Activated CD4-positive, alpha-beta memory T cell treated with anti-CD3 and anti-CD28 coated beads for 36 hours (primary cell): ENCODE measurements at regions not wholly inside any gene's neighbourhood (a gene's known extent, or its start where the extent isn't known, plus 50 kb on each side); places are given as distances from the start of the nearest gene placed in this dataset.

Source experiments
- CTCF ChIA-PET: fragments of 350-600 bp; sonication (Branson Sonifier 250); formaldehyde crosslinking; loops from one replicate; lab custom pipeline; 2021; ENCODE audit warnings: antibody characterized with exemption, inconsistent platforms; lab: Charles Lee
- POLR2A ChIA-PET: fragments of 350-600 bp; sonication (Branson Sonifier 250); formaldehyde crosslinking; loops from one replicate; lab custom pipeline; 2021; ENCODE audit warnings: antibody characterized with exemption; lab: Charles Lee
- DNase-seq: peaks from one replicate; pipeline ENCODE4 v3.0.0-alpha.2; 2020
- H3K27ac Mint-ChIP-seq: one replicate; pipeline ENCODE4 v1.8.0; 2021; ENCODE audit warnings: mixed read lengths
- H3K27me3 Mint-ChIP-seq: one replicate; pipeline ENCODE4 v1.8.0; 2021; ENCODE audit warnings: mixed read lengths
- H3K36me3 Mint-ChIP-seq: one replicate; pipeline ENCODE4 v1.8.0; 2021; ENCODE audit warnings: mixed read lengths
- H3K4me1 Mint-ChIP-seq: one replicate; pipeline ENCODE4 v1.8.0; 2021; ENCODE audit warnings: low read depth, mixed read lengths
- H3K4me3 Mint-ChIP-seq: one replicate; pipeline ENCODE4 v1.8.0; 2021; ENCODE audit warnings: mild to moderate bottlenecking, mixed read lengths
- H3K9me3 Mint-ChIP-seq: one replicate; pipeline ENCODE4 v1.8.0; 2021; ENCODE audit warnings: mixed read lengths
- intact Hi-C: fragments of 100-400 bp; cut with micrococcal nuclease; formaldehyde crosslinking; loops from one replicate; pipeline ENCODE4 v1.15.1; 2023

- no peak overlapping the region for H3K4me3 Mint-ChIP-seq
- peaks cover 17% of the 10 kb centered on the region for H3K9me3 Mint-ChIP-seq
- no peak for DNase-seq
- no peak overlapping the region for H3K27ac Mint-ChIP-seq
- H3K27me3 Mint-ChIP-seq, result peaks cover 20% of the 10 kb centered on the region
- intact Hi-C loops, result no loop called here
- POLR2A ChIA-PET, result no interaction called here
- no peaks in the 10 kb centered on the region for H3K4me1 Mint-ChIP-seq
- CTCF ChIA-PET, result no interaction called here
- no peaks in the 10 kb centered on the region for H3K36me3 Mint-ChIP-seq
Measured at GRCh38 chr1:60960891-60961461, 121.4 kb upstream of the NFIA start.

GRCh38 chr1:60959701-60960100, 122.7 kb upstream of the NFIA start:
- Mint-ChIP-seq H3K4me1 (no peaks in the 10 kb centered on the region), H3K27me3 (peaks cover 24% of the 10 kb centered on the region), H3K27ac (no peak overlapping the region), H3K36me3 (no peaks in the 10 kb centered on the region), H3K4me3 (no peak overlapping the region), H3K9me3 (peaks cover 11% of the 10 kb centered on the region)
- no peak for DNase-seq
- intact Hi-C loops, result no loop called here
- CTCF ChIA-PET, result interaction anchor here (0.5 kb wide), 1 partner anchor 983 kb away, joined by 3 read pairs; no protein-coding TSS in a partner anchor
- POLR2A ChIA-PET, result no interaction called here

GRCh38 chr1:60958001-60958400, 124.4 kb upstream of the NFIA start:
- no peak for DNase-seq
- Mint-ChIP-seq H3K4me3 (no peak overlapping the region), H3K27ac (no peak overlapping the region), H3K27me3 (peaks cover 21% of the 10 kb centered on the region), H3K36me3 (no peaks in the 10 kb centered on the region), H3K9me3 (peaks cover 4% of the 10 kb centered on the region), H3K4me1 (no peaks in the 10 kb centered on the region)
- POLR2A ChIA-PET, result no interaction called here
- CTCF ChIA-PET, result no interaction called here
- intact Hi-C loops, result no loop called here

- intact Hi-C loops, result no loop called here
- Mint-ChIP-seq H3K36me3 (no peaks in the 10 kb centered on the region), H3K9me3 (peaks cover 4% of the 10 kb centered on the region), H3K27ac (no peak overlapping the region), H3K4me3 (no peak overlapping the region), H3K4me1 (no peaks in the 10 kb centered on the region), H3K27me3 (peaks cover 17% of the 10 kb centered on the region)
- ChIA-PET CTCF (no interaction called here), POLR2A (no interaction called here)
- DNase-seq, result no peak
Measured at GRCh38 chr1:60956520-60956919, 125.8 kb upstream of the NFIA start.

GRCh38 chr1:60952612-60953111, 129.7 kb upstream of the NFIA start:
- H3K4me3 Mint-ChIP-seq, result no peak overlapping the region
- H3K27me3 Mint-ChIP-seq, result peaks cover 28% of the 10 kb centered on the region
- no peaks in the 10 kb centered on the region for H3K4me1 Mint-ChIP-seq
- no peak for DNase-seq
- no peak overlapping the region for H3K27ac Mint-ChIP-seq
- CTCF ChIA-PET, result no interaction called here
- H3K9me3 Mint-ChIP-seq, result peaks cover 4% of the 10 kb centered on the region
- no peaks in the 10 kb centered on the region for H3K36me3 Mint-ChIP-seq
- POLR2A ChIA-PET, result no interaction called here
- intact Hi-C loops, result no loop called here

- POLR2A ChIA-PET, result no interaction called here
- CTCF ChIA-PET, result no interaction called here
- Mint-ChIP-seq H3K36me3 (no peaks in the 10 kb centered on the region), H3K27ac (no peak overlapping the region), H3K9me3 (peaks cover 4% of the 10 kb centered on the region), H3K27me3 (peaks cover 18% of the 10 kb centered on the region), H3K4me1 (no peaks in the 10 kb centered on the region), H3K4me3 (no peak overlapping the region)
- no peak for DNase-seq
- intact Hi-C loops, result no loop called here
Measured at GRCh38 chr1:60950224-60951063, 131.9 kb upstream of the NFIA start.

GRCh38 chr1:60949826-60950197, 132.5 kb upstream of the NFIA start:
- ChIA-PET POLR2A (no interaction called here), CTCF (no interaction called here)
- Mint-ChIP-seq H3K36me3 (no peaks in the 10 kb centered on the region), H3K4me3 (no peak overlapping the region), H3K27me3 (peaks cover 16% of the 10 kb centered on the region), H3K9me3 (peaks cover 3% of the 10 kb centered on the region), H3K27ac (no peak overlapping the region), H3K4me1 (no peaks in the 10 kb centered on the region)
- intact Hi-C loops, result no loop called here
- no peak for DNase-seq

GRCh38 chr1:60949154-60949825, 133.1 kb upstream of the NFIA start:
- ChIA-PET POLR2A (no interaction called here), CTCF (no interaction called here)
- DNase-seq, result no peak
- Mint-ChIP-seq H3K9me3 (no peaks in the 10 kb centered on the region), H3K36me3 (no peaks in the 10 kb centered on the region), H3K27me3 (peaks cover 15% of the 10 kb centered on the region), H3K4me3 (no peak overlapping the region), H3K4me1 (no peaks in the 10 kb centered on the region), H3K27ac (no peak overlapping the region)
- intact Hi-C loops, result no loop called here

- no peaks in the 10 kb centered on the region for H3K9me3 Mint-ChIP-seq
- POLR2A ChIA-PET, result no interaction called here
- H3K4me1 Mint-ChIP-seq, result no peaks in the 10 kb centered on the region
- intact Hi-C loops, result no loop called here
- no peak overlapping the region for H3K27ac Mint-ChIP-seq
- H3K4me3 Mint-ChIP-seq, result no peak overlapping the region
- peaks cover 16% of the 10 kb centered on the region for H3K27me3 Mint-ChIP-seq
- CTCF ChIA-PET, result no interaction called here
- DNase-seq, result no peak
- no peaks in the 10 kb centered on the region for H3K36me3 Mint-ChIP-seq
Measured at GRCh38 chr1:60948486-60948885, 133.9 kb upstream of the NFIA start.

GRCh38 chr1:60947367-60947766, 135.0 kb upstream of the NFIA start:
- H3K36me3 Mint-ChIP-seq, result no peaks in the 10 kb centered on the region
- H3K4me3 Mint-ChIP-seq, result no peak overlapping the region
- intact Hi-C loops, result no loop called here
- ChIA-PET POLR2A (no interaction called here), CTCF (no interaction called here)
- no peak overlapping the region for H3K27ac Mint-ChIP-seq
- no peaks in the 10 kb centered on the region for H3K4me1 Mint-ChIP-seq
- DNase-seq, result no peak
- H3K27me3 Mint-ChIP-seq, result peaks cover 20% of the 10 kb centered on the region
- no peaks in the 10 kb centered on the region for H3K9me3 Mint-ChIP-seq

GRCh38 chr1:60942896-60943638, 139.3 kb upstream of the NFIA start:
- Mint-ChIP-seq H3K27me3 (peaks cover 18% of the 10 kb centered on the region), H3K9me3 (no peaks in the 10 kb centered on the region), H3K4me3 (no peak overlapping the region), H3K4me1 (no peaks in the 10 kb centered on the region), H3K36me3 (no peaks in the 10 kb centered on the region), H3K27ac (no peak overlapping the region)
- DNase-seq, result no peak
- CTCF ChIA-PET, result no interaction called here
- intact Hi-C loops, result no loop called here
- POLR2A ChIA-PET, result no interaction called here

GRCh38 chr1:60942291-60942690, 140.1 kb upstream of the NFIA start:
- intact Hi-C loops, result no loop called here
- H3K4me1 Mint-ChIP-seq, result no peaks in the 10 kb centered on the region
- H3K27ac Mint-ChIP-seq, result no peak overlapping the region

More at GRCh38 chr1:60942291-60942690, 140.1 kb upstream of the NFIA start:
- CTCF ChIA-PET, result no interaction called here
- no peak for DNase-seq
- H3K36me3 Mint-ChIP-seq, result no peaks in the 10 kb centered on the region
- peaks cover 16% of the 10 kb centered on the region for H3K27me3 Mint-ChIP-seq
- H3K4me3 Mint-ChIP-seq, result no peak overlapping the region
- POLR2A ChIA-PET, result no interaction called here
- no peaks in the 10 kb centered on the region for H3K9me3 Mint-ChIP-seq
